Keratinocyte (primary cell): ENCODE measurements at regions not wholly inside any gene's neighbourhood (a gene's known extent, or its start where the extent isn't known, plus 50 kb on each side); places are given as distances from the start of the nearest gene placed in this dataset.

Experiments used
- CTCF ChIP-seq, 3 experiments: IDR thresholded peaks in 1 of 3; conservative IDR thresholded peaks in 1 of 3; optimal IDR thresholded peaks in 1 of 3; 2 replicates in 2 of 3; 3 replicates in 1 of 3; pipeline versions ENCODE3 to v1.5.1; 2011; ENCODE audit warnings: low read length in 3 of 3, mild to moderate bottlenecking in 3 of 3, moderate library complexity in 2 of 3, control low read depth in 1 of 3, inconsistent platforms in 1 of 3; ENCODE audit not compliant: insufficient read depth in 2 of 3; ENCODE audit errors: extremely low read depth in 1 of 3
- EZH2 ChIP-seq: IDR thresholded peaks from one replicate; pipeline ENCODE4 v1.6.1; 2012; ENCODE audit warnings: inconsistent platforms, mild to moderate bottlenecking, low read length, moderate library complexity

DNA sequence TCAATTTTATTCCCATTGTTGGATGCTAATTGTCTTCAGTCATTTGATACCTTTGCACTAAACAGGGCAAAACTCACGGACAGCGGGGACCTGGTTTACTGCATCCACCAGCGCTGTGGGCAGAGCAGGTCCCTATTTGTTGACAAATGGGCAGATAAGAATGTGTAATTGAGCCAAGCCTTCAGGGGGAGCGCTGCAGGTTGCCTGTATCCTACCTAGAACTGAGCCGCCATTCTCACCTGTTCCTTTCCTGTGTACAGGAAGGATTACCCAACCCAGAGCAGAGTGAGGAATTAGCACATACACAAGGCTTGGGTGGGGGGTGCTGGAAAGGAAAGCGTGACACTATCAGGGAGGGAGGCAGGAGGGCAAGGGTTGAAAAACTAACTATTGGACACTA, 89.1 kb upstream of the FOXA2 start:
- TF ChIP-seq CTCF (optimal IDR thresholded peaks at IDR 0.05 in 1 of 3, IDR thresholded peaks at IDR 0.05 in 1 of 3, conservative IDR thresholded peaks at IDR 0.05 in 1 of 3; ENCODE audit: extremely low read depth in 1 of 3, insufficient read depth in 2 of 3, low read length in 3 of 3) = no peak
- no peak for TF ChIP-seq EZH2
